ENCODE measurements at regions not wholly inside any gene's neighbourhood (a gene's known extent, or its start where the extent isn't known, plus 50 kb on each side); places are given as distances from the start of the nearest gene placed in this dataset.

GRCh38 chr9:81303658-81304057 is 385.7 kb downstream of the TLE1 start:
- DNase-seq (ENCODE audit: low spot score) (no peak), ATAC-seq (ENCODE audit: low read depth) (no peak)
- Histone ChIP-seq H3K9me3 (ENCODE audit: severe bottlenecking) (peaks cover 4% of the 10 kb centered on the region), H3K36me3 (ENCODE audit: low read depth) (no peaks in the 10 kb centered on the region), H3K4me1 (ENCODE audit: insufficient read depth, poor library complexity, severe bottlenecking) (no peaks in the 10 kb centered on the region), H3K27me3 (ENCODE audit: insufficient read depth, poor library complexity, severe bottlenecking) (no peaks in the 10 kb centered on the region), H3K4me3 (ENCODE audit: severe bottlenecking) (no peak overlapping the region), H3K27ac (ENCODE audit: poor library complexity, severe bottlenecking) (no peak overlapping the region)
- TF ChIP-seq CTCF (IDR thresholded peaks at IDR 0.05; ENCODE audit: poor library complexity, severe bottlenecking): no peak

GRCh38 chr9:81293651-81294050 is 395.7 kb downstream of the TLE1 start:
- H3K4me3 ChIP-seq (ENCODE audit: severe bottlenecking): no peak overlapping the region
- DNase-seq (ENCODE audit: low spot score) (no peak), ATAC-seq (ENCODE audit: low read depth) (no peak)
- no peak overlapping the region for H3K27ac ChIP-seq (ENCODE audit: poor library complexity, severe bottlenecking)
- no peaks in the 10 kb centered on the region for H3K36me3 ChIP-seq (ENCODE audit: low read depth)
- H3K27me3 ChIP-seq (ENCODE audit: insufficient read depth, poor library complexity, severe bottlenecking): no peaks in the 10 kb centered on the region
- TF ChIP-seq CTCF (IDR thresholded peaks at IDR 0.05; ENCODE audit: poor library complexity, severe bottlenecking): no peak
- H3K4me1 ChIP-seq (ENCODE audit: insufficient read depth, poor library complexity, severe bottlenecking): no peaks in the 10 kb centered on the region
- no peaks in the 10 kb centered on the region for H3K9me3 ChIP-seq (ENCODE audit: severe bottlenecking)

DNA sequence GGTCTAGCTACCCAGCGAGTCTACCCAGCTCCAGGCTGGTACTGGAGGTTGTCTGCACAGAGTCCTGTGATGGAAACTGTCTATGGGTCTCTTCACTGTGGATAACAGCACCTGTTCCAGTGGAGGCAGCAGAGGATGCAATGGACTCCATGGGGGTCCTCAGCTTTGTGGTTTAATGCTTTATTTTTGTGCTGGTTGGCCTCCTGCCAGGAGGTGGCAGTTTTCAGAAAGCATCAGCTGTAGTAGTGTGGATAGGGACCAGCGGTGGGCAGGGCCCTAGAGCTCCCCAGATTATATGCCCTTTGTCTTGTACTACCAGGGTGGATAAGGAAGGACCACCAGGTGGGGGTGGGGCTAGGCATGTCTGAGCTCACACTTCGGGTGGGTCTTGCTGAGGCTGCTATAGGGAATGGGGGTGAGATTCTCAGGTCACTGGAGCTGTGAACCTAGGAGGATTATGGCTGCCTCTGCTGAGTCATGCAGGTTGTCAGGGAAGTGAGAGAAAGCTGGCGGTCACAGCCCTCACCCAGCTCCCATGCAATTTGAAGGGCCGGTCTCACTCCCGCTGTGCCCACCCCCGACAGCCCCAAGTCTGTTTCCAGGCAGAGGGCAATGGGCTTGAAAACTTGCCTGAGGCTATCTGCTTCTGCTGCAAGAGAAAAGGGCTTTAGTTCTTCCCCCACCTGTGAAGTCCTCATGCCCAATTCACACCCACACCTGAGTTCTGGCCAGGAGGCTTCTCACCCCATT is 397.1 kb downstream of the TLE1 start:
- Histone ChIP-seq H3K36me3 (ENCODE audit: low read depth) (no peaks in the 10 kb centered on the region), H3K27me3 (ENCODE audit: insufficient read depth, poor library complexity, severe bottlenecking) (no peaks in the 10 kb centered on the region), H3K4me1 (ENCODE audit: insufficient read depth, poor library complexity, severe bottlenecking) (no peaks in the 10 kb centered on the region), H3K4me3 (ENCODE audit: severe bottlenecking) (no peak overlapping the region), H3K27ac (ENCODE audit: poor library complexity, severe bottlenecking) (no peak overlapping the region), H3K9me3 (ENCODE audit: severe bottlenecking) (no peaks in the 10 kb centered on the region)
- DNase-seq (ENCODE audit: low spot score) (no peak), ATAC-seq (ENCODE audit: low read depth) (no peak)
- TF ChIP-seq CTCF (IDR thresholded peaks at IDR 0.05; ENCODE audit: poor library complexity, severe bottlenecking): no peak

GRCh38 chr9:81289622-81290021 is 399.7 kb downstream of the TLE1 start:
- ATAC-seq (ENCODE audit: low read depth) (no peak), DNase-seq (ENCODE audit: low spot score) (no peak)
- Histone ChIP-seq H3K4me3 (ENCODE audit: severe bottlenecking) (no peak overlapping the region), H3K9me3 (ENCODE audit: severe bottlenecking) (no peaks in the 10 kb centered on the region), H3K27me3 (ENCODE audit: insufficient read depth, poor library complexity, severe bottlenecking) (no peaks in the 10 kb centered on the region), H3K27ac (ENCODE audit: poor library complexity, severe bottlenecking) (no peak overlapping the region), H3K36me3 (ENCODE audit: low read depth) (no peaks in the 10 kb centered on the region), H3K4me1 (ENCODE audit: insufficient read depth, poor library complexity, severe bottlenecking) (no peaks in the 10 kb centered on the region)
- no peak for TF ChIP-seq CTCF (IDR thresholded peaks at IDR 0.05; ENCODE audit: poor library complexity, severe bottlenecking)

GRCh38 chr9:81268048-81268447 is 421.3 kb downstream of the TLE1 start:
- Histone ChIP-seq H3K9me3 (ENCODE audit: severe bottlenecking) (no peaks in the 10 kb centered on the region), H3K27ac (ENCODE audit: poor library complexity, severe bottlenecking) (no peak overlapping the region), H3K36me3 (ENCODE audit: low read depth) (no peaks in the 10 kb centered on the region), H3K4me3 (ENCODE audit: severe bottlenecking) (no peak overlapping the region), H3K4me1 (ENCODE audit: insufficient read depth, poor library complexity, severe bottlenecking) (no peaks in the 10 kb centered on the region), H3K27me3 (ENCODE audit: insufficient read depth, poor library complexity, severe bottlenecking) (no peaks in the 10 kb centered on the region)
- no peak for ATAC-seq (ENCODE audit: low read depth)
- no peak for DNase-seq (ENCODE audit: low spot score)
- no peak for TF ChIP-seq CTCF (IDR thresholded peaks at IDR 0.05; ENCODE audit: poor library complexity, severe bottlenecking)

All from RWPE2 (cell line).